HEK293 (cell line): ENCODE measurements at regions not wholly inside any gene's neighbourhood (a gene's known extent, or its start where the extent isn't known, plus 50 kb on each side); places are given as distances from the start of the nearest gene placed in this dataset.

Experiments used
- CTCF ChIA-PET: fragments of 350-600 bp; formaldehyde crosslinking; extraction: SDS; loops from one replicate; lab custom pipeline; 2021; ENCODE audit warnings: antibody characterized with exemption; lab: Yijun Ruan, JAX
- POLR2A ChIA-PET: fragments of 300-600 bp; formaldehyde crosslinking; extraction: SDS; loops from one replicate; lab custom pipeline; 2020; ENCODE audit warnings: antibody characterized with exemption, inconsistent platforms; lab: Yijun Ruan, JAX
- H3K27ac ChIP-seq: fragments of 200-500 bp; sonication (Bioruptor generic); 2 replicates; pipeline ENCODE4 v1.5.1; 2014; ENCODE audit warnings: low read depth, low read length, control low read depth, inconsistent platforms; ENCODE audit errors: extremely low read depth
- H3K36me3 ChIP-seq, 2 experiments: fragments of 200-500 bp in 1 of 2; sonication (Bioruptor generic) in 1 of 2; 1 replicate in 1 of 2; 2 replicates in 1 of 2; pipeline ENCODE4 v1.5.1; 2014 to 2017; ENCODE audit warnings: inconsistent platforms in 2 of 2, low read length in 2 of 2; ENCODE audit not compliant: control insufficient read depth in 2 of 2, insufficient read depth in 1 of 2
- H3K4me1 ChIP-seq: fragments of 200-500 bp; sonication (Bioruptor generic); 2 replicates; pipeline ENCODE4 v1.5.1; 2014; ENCODE audit warnings: mild to moderate bottlenecking, low read length, inconsistent platforms; ENCODE audit not compliant: control insufficient read depth, insufficient read depth
- H3K4me3 ChIP-seq: 2 replicates; pipeline ENCODE4 v1.5.1; 2011; ENCODE audit warnings: low read depth, mild to moderate bottlenecking, control low read depth, low read length, moderate library complexity
- H3K9me3 ChIP-seq: fragments of 200-500 bp; sonication (Bioruptor generic); 2 replicates; pipeline ENCODE4 v1.5.1; 2014; ENCODE audit warnings: low read depth, low read length, inconsistent platforms; ENCODE audit not compliant: control insufficient read depth, insufficient read depth
- IKZF3 ChIP-seq: fragments of 450-650 bp; IDR thresholded peaks from 2 replicates; pipeline ENCODE4 v1.5.0; 2018; ENCODE audit warnings: missing biosample characterization, mild to moderate bottlenecking, missing genetic modification characterization, moderate library complexity
- MEIS1 ChIP-seq: sonication (generic); formaldehyde crosslinking; IDR thresholded peaks from 2 replicates; pipeline ENCODE4 v1.8.1; 2022; ENCODE audit warnings: missing genetic modification reagents, mild to moderate bottlenecking, borderline replicate concordance
- PRDM4 ChIP-seq: fragments of 450-650 bp; formaldehyde crosslinking; IDR thresholded peaks from 2 replicates; pipeline ENCODE4 v1.5.1; 2017; ENCODE audit warnings: missing biosample characterization, missing genetic modification characterization
- SALL2 ChIP-seq: fragments of 450-650 bp; formaldehyde crosslinking; IDR thresholded peaks from 2 replicates; pipeline ENCODE4 v1.5.0; 2017; ENCODE audit warnings: missing biosample characterization, mild to moderate bottlenecking, missing genetic modification characterization, borderline replicate concordance
- ZNF155 ChIP-seq: fragments of 450-650 bp; formaldehyde crosslinking; IDR thresholded peaks from 2 replicates; pipeline ENCODE4 v1.5.1; 2016; ENCODE audit warnings: missing biosample characterization, missing genetic modification characterization
- ZNF157 ChIP-seq: fragments of 450-650 bp; formaldehyde crosslinking; IDR thresholded peaks from 2 replicates; pipeline ENCODE4 v1.5.1; 2016; ENCODE audit warnings: missing biosample characterization, missing genetic modification characterization
- ZNF311 ChIP-seq: fragments of 450-650 bp; formaldehyde crosslinking; IDR thresholded peaks from 2 replicates; pipeline ENCODE4 v1.5.1; 2017; ENCODE audit warnings: missing biosample characterization, missing genetic modification characterization, borderline replicate concordance
- ZNF394 ChIP-seq: fragments of 450-650 bp; formaldehyde crosslinking; IDR thresholded peaks from 2 replicates; pipeline ENCODE4 v1.5.1; 2016; ENCODE audit warnings: missing biosample characterization, missing genetic modification characterization, mild to moderate bottlenecking, moderate library complexity, borderline replicate concordance
- ZNF518A ChIP-seq: fragments of 450-650 bp; formaldehyde crosslinking; conservative IDR thresholded peaks from 2 replicates; pipeline ENCODE4 v1.5.1; 2016; ENCODE audit warnings: low read depth, missing biosample characterization, missing genetic modification characterization
- ZNF529 ChIP-seq: fragments of 450-650 bp; formaldehyde crosslinking; IDR thresholded peaks from 2 replicates; pipeline ENCODE4 v1.5.1; 2017; ENCODE audit warnings: missing genetic modification characterization, missing biosample characterization; ENCODE audit not compliant: insufficient replicate concordance
- ZNF548 ChIP-seq: fragments of 450-650 bp; formaldehyde crosslinking; IDR thresholded peaks from 2 replicates; pipeline ENCODE4 v1.5.1; 2016; ENCODE audit warnings: missing biosample characterization, missing genetic modification characterization
- ZNF571 ChIP-seq: fragments of 450-650 bp; formaldehyde crosslinking; IDR thresholded peaks from 2 replicates; pipeline ENCODE4 v1.5.0; 2017; ENCODE audit warnings: missing biosample characterization, missing genetic modification characterization
- ZNF596 ChIP-seq: fragments of 450-650 bp; IDR thresholded peaks from 2 replicates; pipeline ENCODE4 v1.5.0; 2018; ENCODE audit warnings: missing biosample characterization, mild to moderate bottlenecking, missing genetic modification characterization, moderate library complexity
- ZNF623 ChIP-seq: fragments of 450-650 bp; formaldehyde crosslinking; IDR thresholded peaks from 2 replicates; pipeline ENCODE4 v1.5.1; 2016; ENCODE audit warnings: missing biosample characterization, missing genetic modification characterization
- ZNF660 ChIP-seq: fragments of 450-650 bp; IDR thresholded peaks from 2 replicates; pipeline ENCODE4 v1.5.1; 2018; ENCODE audit warnings: missing biosample characterization, mild to moderate bottlenecking, missing genetic modification characterization
- ZNF677 ChIP-seq: fragments of 450-650 bp; IDR thresholded peaks from 2 replicates; pipeline ENCODE4 v1.5.0; 2018; ENCODE audit warnings: missing biosample characterization, mild to moderate bottlenecking, missing genetic modification characterization, moderate library complexity
- ZNF747 ChIP-seq: fragments of 450-650 bp; formaldehyde crosslinking; IDR thresholded peaks from 2 replicates; pipeline ENCODE4 v1.5.1; 2016; ENCODE audit warnings: missing biosample characterization, missing genetic modification characterization
- ZNF768 ChIP-seq: fragments of 450-650 bp; formaldehyde crosslinking; IDR thresholded peaks from 2 replicates; pipeline ENCODE4 v1.5.1; 2018; ENCODE audit warnings: missing biosample characterization, mild to moderate bottlenecking, missing genetic modification characterization
- ZSCAN23 ChIP-seq: fragments of 450-650 bp; formaldehyde crosslinking; IDR thresholded peaks from 2 replicates; pipeline ENCODE4 v1.5.1; 2016; ENCODE audit warnings: missing biosample characterization, missing genetic modification characterization
- ZSCAN5A ChIP-seq: fragments of 450-650 bp; formaldehyde crosslinking; IDR thresholded peaks from 2 replicates; pipeline ENCODE4 v1.5.1; 2016; ENCODE audit warnings: missing biosample characterization, missing genetic modification characterization
- TF ChIP-seq, protein P1 (sequence below): fragments of 450-650 bp; formaldehyde crosslinking; IDR thresholded peaks from 2 replicates; pipeline ENCODE4; 2016; ENCODE audit warnings: missing biosample characterization, missing genetic modification characterization
- TF ChIP-seq, protein P2 (sequence below): fragments of 450-650 bp; formaldehyde crosslinking; IDR thresholded peaks from 2 replicates; pipeline ENCODE4 v1.5.1; 2016; ENCODE audit warnings: missing biosample characterization, missing genetic modification characterization
- TF ChIP-seq, protein P3 (sequence below): fragments of 450-650 bp; formaldehyde crosslinking; IDR thresholded peaks from 2 replicates; pipeline ENCODE4 v1.5.1; 2016; ENCODE audit warnings: missing biosample characterization, missing genetic modification characterization

DNA sequence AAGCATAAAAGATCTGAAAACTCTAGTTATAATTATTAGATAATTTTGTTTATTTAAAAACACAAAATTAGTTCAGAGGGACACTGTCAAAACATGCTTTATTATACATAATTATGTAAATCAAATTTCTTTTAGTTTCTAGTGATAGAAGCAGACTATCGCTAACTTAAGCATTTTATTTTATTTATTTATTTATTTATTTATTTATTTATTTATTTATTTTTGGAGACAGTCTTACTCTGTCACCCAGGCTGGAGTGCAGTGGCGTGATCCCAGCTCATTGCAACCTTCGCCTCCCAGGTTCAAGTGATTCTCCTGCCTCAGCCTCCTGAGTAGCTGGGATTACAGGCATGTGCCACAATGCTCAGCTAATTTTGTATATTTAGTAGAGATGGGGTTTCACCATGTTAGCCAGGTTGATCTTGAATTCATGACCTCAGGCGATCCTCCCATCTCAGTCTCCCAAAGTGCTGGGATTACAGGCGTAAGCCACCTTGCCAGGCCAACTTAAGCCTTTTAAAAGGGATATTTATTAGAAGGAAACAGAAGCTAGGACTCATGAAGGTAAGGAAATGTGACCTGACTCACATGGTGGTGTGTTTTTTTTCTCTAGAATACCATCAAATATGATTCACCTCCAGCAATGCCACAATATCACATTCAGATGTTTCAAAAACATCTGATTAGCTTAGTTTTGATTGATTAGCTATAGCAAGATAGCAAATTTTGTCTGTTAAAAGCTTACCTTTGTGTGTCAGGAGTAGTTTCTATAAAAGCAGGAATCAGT, 1357.4 kb upstream of the ADGRL4 start:
- Histone ChIP-seq H3K27ac (no peak overlapping the region), H3K4me1 (no peaks in the 10 kb centered on the region), H3K4me3 (no peak overlapping the region), H3K9me3 (no peaks in the 10 kb centered on the region), H3K36me3 (no peaks in the 10 kb centered on the region)
- POLR2A ChIA-PET = no interaction called here
- CTCF ChIA-PET = interaction anchor here (0.6 kb wide), 1 partner anchor 865 kb away, joined by 3 read pairs; no protein-coding TSS in a partner anchor
- peak; percentile 55; the same call in 1 of the 2 replicates for TF ChIP-seq ZNF394 (tag by site-specific recombination)
- TF ChIP-seq ZNF155 = no peak
- no peak for TF ChIP-seq ZSCAN5A
- no peak for TF ChIP-seq ZNF157 (tag by site-specific recombination)
- no peak for TF ChIP-seq ZNF596 (tag by site-specific recombination)
- TF ChIP-seq, protein P1, sequence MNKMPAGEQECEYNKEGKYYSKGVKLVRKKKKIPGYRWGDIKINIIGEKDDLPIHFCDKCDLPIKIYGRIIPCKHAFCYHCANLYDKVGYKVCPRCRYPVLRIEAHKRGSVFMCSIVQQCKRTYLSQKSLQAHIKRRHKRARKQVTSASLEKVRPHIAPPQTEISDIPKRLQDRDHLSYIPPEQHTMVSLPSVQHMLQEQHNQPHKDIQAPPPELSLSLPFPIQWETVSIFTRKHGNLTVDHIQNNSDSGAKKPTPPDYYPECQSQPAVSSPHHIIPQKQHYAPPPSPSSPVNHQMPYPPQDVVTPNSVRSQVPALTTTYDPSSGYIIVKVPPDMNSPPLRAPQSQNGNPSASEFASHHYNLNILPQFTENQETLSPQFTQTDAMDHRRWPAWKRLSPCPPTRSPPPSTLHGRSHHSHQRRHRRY (tag by site-specific recombination) = no peak
- TF ChIP-seq, protein P2, sequence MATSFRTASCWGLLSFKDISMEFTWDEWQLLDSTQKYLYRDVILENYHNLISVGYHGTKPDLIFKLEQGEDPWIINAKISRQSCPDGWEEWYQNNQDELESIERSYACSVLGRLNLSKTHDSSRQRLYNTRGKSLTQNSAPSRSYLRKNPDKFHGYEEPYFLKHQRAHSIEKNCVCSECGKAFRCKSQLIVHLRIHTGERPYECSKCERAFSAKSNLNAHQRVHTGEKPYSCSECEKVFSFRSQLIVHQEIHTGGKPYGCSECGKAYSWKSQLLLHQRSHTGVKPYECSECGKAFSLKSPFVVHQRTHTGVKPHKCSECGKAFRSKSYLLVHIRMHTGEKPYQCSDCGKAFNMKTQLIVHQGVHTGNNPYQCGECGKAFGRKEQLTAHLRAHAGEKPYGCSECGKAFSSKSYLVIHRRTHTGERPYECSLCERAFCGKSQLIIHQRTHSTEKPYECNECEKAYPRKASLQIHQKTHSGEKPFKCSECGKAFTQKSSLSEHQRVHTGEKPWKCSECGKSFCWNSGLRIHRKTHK = no peak
- TF ChIP-seq ZNF747 (tag by site-specific recombination) = no peak
- TF ChIP-seq MEIS1 (CRISPR knock-in tag) = no peak
- no peak for TF ChIP-seq ZNF768 (tag by site-specific recombination)
- TF ChIP-seq PRDM4 = no peak
- TF ChIP-seq, protein P3, sequence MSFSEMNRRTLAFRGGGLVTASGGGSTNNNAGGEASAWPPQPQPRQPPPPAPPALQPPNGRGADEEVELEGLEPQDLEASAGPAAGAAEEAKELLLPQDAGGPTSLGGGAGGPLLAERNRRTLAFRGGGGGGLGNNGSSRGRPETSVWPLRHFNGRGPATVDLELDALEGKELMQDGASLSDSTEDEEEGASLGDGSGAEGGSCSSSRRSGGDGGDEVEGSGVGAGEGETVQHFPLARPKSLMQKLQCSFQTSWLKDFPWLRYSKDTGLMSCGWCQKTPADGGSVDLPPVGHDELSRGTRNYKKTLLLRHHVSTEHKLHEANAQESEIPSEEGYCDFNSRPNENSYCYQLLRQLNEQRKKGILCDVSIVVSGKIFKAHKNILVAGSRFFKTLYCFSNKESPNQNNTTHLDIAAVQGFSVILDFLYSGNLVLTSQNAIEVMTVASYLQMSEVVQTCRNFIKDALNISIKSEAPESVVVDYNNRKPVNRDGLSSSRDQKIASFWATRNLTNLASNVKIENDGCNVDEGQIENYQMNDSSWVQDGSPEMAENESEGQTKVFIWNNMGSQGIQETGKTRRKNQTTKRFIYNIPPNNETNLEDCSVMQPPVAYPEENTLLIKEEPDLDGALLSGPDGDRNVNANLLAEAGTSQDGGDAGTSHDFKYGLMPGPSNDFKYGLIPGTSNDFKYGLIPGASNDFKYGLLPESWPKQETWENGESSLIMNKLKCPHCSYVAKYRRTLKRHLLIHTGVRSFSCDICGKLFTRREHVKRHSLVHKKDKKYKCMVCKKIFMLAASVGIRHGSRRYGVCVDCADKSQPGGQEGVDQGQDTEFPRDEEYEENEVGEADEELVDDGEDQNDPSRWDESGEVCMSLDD (tag by site-specific recombination) = no peak
- TF ChIP-seq ZNF677 = no peak
- no peak for TF ChIP-seq ZNF548 (tag by site-specific recombination)
- TF ChIP-seq ZNF518A (tag by site-specific recombination) = peak; percentile 69
- no peak for TF ChIP-seq ZNF571 (tag by site-specific recombination)
- TF ChIP-seq ZNF623 (tag by site-specific recombination) = peak; percentile 36; the same call in 1 of the 2 replicates
- TF ChIP-seq IKZF3 (tag by site-specific recombination) = no peak
- TF ChIP-seq ZSCAN23 (tag by site-specific recombination) = no peak
- TF ChIP-seq ZNF311 (tag by site-specific recombination) = no peak
- TF ChIP-seq SALL2 = no peak
- no peak for TF ChIP-seq ZNF529 (tag by site-specific recombination)
- no peak for TF ChIP-seq ZNF660
